ENCODE measurements at regions not wholly inside any gene's neighbourhood (a gene's known extent, or its start where the extent isn't known, plus 50 kb on each side); places are given as distances from the start of the nearest gene placed in this dataset.

DNA sequence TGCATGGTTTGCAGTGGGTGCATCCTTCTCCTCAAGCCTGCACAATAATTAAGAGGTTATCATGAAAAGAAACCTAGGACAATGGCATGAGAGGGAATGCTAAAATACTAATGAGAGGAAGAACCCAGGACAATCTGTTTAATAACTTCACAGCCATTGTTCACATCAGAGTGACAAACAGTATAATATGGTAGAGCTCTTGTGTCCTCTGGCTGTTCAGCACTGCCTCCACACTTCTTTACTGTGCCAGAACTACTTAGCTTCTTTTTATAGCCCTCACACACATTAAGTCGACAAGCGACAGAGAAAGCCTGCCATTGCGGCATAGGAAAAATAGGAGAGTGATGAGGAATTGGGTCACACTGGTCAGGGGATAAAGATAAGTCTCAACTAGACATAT is 65.0 kb upstream of the MEIS2 start:
- DNase-seq = no peak

DNA sequence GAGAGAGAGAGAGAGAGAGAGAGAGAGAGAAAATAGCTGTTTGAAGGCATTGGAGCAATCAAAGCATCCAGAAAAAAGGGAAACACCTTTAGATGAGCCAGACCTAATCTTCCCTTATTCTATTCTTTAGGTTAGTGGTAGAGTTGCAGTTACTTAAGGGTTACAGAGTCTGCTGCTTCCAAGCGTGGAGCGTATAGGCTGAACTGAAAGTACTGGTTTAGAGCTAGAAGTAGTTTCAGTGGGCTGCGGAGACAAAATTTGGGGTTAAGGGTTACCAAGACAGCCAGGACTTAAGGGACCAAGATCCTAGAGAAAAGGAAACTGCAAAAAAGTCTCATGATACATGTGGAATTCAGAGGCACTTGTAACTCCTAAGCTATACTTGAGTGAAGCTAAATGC is 66.1 kb upstream of the MEIS2 start:
- DNase-seq = no peak

DNA sequence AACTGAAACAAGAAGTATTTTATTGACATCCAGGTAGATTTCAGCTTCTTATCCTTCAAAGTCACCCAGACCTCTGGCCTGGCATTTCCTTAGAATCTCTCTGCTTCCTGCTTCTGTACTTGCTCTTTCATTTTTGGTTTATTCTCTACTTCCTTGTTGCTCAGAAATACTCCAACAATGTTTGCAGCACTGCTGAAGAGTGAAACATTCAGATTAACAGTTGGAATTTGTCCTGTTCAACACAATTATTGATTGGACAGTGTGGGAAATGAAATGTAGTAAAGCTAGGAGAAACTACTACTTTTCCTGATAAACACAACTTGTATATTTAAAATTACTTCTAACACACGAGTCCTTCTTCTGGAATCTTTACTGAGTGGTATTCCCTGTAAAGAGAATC is 81.0 kb upstream of the MEIS2 start:
- DNase-seq = no peak

DNA sequence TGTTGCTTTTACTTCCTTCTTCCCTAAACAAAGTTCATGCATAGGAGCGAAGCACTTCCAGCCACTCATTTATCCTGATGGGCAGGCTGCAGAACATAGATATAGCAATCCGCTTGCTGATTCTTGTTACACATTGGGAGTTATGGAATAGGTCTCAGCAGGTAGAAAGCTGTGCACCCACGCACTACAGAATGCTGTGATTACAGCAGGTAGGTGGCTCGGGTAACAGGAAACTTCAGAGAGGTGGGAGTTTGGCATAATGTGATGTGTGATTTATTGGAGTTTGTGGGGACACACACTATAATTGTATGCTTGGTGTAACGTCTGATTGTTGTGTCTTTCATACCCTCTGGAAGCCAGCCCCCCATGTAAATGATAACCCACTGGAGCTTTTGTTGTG is 99.2 kb upstream of the MEIS2 start:
- no peak for DNase-seq

DNA sequence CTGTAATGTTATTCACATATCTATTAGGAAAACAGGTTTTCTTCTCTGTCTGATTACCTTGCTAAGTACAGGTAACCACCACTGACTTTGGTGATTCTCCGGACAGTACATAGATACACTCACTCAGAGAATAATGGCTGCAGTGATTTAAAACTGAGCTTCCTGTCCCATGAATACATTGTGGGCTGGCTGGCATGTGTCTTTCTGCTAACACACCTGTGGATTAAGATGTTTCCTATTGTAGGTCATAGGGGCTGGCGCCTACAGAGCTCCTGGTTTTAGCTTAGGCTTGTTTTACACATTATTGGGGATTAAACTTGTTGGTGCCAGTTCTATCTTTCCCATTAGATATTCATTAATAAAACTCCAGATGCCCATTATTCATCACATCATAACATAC is 102.7 kb upstream of the MEIS2 start:
- DNase-seq = no peak

DNA sequence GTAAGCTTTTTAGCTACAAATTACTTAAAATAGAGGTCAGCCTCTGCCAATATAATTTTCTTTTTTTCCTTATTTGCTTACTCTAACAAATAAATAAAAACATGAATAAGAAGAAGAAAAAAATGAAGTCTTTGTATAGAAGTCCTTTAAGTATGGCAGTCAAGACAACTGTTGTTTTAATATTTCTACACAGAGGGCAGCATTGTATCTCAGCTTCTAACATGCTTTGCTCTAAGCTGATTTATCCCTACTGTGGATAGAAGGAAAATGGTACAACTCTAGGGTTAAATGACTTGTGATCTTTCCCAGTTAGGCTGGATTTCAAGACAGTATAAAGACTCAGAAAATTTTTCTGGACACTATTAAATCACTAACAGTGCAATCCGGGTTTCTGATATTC is 104.3 kb upstream of the MEIS2 start:
- no peak for DNase-seq

DNA sequence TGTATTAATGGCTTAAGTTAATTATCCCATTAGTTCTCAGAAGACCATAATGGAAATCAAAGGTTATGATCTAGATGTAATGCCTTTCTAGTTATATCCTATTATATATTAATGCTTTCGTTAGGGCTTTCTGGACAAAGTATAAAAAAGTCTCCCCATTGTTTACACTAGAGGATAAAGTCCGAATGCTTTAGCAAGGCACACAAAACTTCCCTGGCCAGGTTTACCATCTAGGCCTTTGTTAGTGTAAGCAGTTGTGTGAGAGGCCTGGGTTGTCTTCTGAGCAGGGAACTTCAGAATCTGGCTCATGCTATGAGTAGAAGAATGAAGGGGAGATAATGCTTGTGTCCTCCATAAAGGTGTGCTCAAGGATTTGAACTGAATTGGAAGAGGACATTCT is 106.3 kb upstream of the MEIS2 start:
- DNase-seq = no peak

DNA sequence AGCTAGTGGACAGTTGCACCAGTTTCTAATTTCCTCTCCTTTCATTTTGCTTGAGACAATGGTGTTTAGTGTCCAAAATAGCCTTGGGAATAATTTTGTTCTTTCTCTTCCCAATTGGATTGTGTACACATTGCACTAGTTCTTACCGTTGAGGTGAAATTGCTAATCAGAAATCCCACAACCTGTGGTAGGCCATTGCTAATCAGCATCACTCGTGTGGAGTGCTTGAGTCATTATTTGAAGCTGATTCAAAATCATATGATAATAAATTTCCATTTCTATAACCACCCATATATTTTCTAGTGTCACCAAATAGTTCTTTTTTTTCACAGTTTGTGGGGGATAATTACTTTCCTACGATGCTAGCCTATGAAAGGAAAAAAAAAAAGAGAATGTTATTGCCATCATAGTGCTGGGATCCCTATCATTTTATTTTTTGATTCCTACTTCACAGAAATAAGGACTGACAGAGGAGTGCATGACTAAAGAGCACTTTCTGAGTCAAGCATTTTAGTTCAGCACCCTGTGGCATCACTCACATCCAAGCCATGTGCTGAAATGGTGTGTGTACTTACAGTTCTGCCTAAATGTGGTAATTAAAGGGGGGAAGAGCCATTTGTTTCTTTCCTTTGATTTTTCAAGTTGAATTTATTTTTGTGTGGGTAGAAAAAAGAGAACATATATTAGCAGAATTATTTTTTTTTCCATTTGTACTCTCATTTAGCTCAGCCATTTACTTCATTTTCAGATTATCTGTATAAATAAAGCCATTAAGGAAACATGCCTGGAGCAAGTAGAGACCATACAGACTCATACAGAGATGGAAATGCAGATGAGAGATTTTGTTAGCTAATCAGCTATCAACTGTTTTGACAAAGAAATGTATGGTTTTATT is 108.0 kb upstream of the MEIS2 start:
- no peak for DNase-seq

DNA sequence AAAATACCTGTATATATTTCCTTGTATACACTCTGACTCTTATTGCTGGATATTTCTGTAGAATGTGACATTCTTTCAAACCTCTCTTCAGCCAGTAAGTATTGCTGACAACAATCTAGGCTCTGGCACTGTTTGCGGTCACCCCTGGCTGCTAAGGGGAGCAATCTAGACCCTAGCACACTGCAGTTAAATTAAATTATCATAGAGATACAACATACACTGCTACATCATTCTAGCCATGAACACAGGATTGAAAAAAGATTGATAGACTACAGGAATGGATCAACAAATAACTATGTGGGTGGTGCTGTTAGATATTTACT is 108.7 kb upstream of the MEIS2 start:
- DNase-seq = no peak

DNA sequence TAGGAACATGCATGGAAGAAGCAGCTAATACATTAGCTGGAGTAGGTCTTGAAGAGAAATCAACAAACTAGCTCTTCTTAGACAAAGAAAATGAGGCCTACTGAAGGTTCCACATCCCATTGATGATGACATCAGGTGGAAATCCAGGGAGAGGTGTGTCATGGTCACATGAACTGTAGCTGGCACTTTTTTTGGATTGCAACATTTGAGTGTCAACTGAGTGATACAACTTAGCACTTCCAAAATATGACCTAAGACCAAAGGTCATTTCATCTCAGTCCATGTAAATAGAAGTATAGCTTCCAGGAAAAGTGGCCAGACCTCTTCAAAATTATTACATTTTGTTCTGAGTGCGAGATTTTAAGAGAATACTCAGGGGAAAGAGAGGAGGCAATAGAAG is 117.2 kb upstream of the MEIS2 start:
- DNase-seq = no peak

DNA sequence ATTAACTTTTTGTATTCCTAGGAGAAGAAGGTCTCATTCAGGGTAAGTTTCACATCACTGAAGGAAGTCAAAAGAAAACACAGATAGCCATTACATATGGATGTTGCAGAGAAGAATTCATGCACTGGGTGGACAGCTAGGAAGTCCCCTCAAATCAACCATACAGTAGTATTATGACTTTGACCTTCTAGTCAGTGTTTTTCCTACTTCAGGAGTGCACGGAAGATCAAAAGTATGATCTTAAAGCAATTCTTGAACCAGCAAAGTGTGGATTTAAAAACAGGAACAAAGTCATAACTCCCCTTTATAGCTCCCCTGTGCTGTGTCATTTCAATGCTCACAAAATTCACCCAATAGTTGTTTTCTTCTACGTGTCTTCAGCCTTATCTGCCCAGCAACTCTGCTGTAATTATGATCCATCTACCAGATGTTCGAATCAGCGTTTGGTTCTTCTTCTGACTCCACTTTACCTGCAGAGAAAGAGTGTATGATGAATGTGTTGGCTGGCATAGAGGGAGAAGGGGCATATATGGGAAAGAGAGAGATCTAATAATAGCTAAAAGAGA is 118.1 kb upstream of the MEIS2 start:
- DNase-seq = no peak

DNA sequence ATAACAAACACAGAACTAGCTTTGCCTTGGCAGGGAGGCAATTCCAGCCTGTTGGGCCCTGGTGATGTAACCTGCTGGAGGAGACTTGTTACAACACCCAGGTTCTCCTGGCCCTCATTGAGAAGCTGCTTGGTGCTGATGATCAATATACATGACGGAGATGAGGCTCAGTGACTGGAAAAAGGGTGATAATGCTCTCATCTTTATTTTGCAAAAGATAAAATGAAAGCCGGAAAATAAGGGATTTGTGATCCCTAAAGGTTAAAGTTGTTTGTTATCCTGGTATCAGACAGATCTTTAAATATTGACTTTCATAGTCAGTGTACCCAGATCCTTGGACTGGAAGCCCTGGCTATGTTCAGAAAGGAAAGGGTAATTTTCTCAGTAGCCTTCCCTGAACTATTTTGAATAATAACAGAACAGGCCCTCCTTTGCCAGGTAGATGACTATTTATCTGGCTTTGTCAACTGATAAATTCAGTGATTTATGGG is 118.9 kb upstream of the MEIS2 start:
- no peak for DNase-seq

DNA sequence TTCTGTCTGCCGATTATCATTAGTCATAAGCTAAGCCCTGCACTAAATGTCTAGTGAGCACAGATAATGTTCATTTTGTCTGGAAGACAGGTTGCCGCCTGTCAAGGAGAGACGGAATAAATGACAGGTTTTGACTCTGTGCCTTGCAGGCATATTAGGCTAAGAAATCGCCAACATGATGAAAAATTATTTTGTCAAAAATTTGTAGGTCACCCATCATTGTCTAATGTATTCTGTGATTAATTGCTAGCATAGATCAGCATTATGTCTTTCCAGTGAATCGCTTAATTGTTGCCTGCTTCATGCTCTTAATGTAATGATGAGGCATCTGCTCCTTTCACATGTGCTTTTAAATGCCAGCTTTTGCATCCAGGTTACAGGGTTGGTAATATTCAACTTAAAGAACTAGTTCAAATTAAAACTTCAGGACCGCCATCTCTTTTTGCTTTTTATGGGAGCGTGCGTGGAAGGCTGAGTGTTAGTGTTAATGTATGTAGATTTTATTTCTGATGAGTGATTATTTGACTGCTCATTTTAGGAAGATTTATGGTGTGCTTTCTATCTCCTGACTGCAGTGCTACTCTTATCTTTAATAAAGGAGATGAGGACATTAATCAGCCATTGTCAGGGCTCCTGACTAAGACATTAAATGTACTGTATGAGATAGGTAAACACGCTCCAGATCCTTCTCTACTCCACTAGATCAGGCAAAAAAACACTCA is 120.8 kb upstream of the MEIS2 start:
- DNase-seq = no peak

DNA sequence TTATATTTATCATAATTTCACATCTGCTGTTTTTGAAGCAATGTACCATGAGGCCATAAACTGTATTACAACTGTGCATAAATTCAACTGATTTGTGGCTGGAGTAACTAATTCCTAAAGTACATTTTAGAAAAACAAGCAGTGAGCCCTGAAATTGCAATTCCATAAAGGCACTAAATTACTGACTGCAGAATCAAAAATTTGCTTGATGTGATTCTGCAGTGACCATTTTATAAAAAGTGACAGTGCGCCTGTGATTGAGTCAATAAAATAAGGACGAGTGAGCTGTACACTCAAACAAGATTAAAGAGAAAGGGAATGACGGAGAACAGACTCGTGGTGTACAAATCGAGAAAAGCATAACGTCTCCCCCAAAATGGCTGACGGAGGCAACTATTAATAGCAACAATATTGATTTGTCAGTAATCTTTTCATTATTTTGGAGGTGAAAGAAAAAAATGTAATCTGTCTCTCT is 121.4 kb upstream of the MEIS2 start:
- DNase-seq = no peak

DNA sequence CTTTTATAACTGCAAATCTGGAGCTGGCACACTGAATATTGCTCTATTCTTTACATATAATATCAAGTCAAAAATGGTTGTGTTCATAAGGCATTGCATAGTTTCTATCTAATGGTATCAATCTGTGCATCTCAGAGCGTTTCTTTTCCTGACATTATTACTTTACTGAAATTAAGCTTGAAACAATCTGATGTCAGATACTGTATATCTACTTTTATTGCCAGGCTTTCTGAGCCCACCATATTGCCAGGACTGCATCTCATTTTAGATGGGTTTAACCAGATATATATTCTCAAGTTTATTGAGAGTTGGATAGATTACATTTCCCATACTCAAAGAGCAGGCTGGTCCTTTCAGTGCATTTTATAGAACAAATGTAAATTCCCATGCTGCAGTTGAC is 122.7 kb upstream of the MEIS2 start:
- no peak for DNase-seq

DNA sequence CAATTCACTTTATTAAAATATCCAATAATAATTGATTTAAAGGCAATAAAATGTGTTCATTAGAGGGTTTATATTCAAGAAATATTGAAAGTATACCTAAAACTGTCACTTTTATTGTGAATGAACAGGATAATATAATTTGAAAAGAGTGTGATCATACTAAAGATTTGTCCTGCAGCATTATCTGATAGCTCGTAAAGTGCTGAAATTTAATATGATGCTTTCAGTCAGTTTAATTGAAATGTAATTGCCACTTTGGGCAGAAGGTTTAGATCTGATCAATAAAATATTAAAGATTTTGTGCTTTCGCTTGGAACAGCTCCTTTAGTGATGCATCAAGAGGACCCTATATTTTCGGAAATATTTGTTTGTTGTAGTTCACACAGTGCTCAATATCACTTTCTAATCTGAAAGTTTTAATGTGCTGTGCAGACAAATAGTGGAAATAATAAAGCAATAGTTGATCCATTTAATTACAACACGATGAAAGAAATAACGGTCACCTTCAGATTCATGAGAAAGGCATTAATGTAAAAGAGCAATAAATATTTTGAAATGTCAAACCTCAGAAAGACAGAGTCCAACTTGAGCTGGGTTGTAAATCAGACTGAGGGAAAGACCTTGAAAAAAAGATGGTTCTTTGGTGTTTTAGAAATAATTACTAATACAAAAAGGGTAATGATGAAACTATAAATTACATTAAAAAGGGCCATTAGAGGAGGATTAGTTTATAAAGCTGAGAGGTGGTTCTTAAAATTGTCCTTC is 129.7 kb upstream of the MEIS2 start:
- DNase-seq = no peak

DNA sequence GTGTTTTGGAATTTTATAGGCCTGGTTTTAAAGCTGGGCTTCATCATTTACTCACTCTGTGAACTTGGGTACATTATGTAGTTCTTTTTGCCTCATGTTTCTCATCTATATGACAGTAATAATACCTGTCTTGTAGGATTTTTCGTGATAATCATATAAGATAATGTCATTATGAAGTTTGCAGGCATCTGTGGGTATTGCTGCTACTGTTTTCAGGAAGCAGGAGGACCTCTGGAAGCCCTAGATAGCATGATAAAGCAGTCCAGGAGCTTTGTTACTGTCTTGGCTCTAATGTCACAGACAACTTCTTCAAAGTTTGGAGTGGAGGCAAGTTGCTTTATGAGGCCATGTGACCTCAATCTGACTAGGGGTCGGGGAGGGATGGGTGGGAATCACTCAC is 145.0 kb upstream of the MEIS2 start:
- no peak for DNase-seq

DNA sequence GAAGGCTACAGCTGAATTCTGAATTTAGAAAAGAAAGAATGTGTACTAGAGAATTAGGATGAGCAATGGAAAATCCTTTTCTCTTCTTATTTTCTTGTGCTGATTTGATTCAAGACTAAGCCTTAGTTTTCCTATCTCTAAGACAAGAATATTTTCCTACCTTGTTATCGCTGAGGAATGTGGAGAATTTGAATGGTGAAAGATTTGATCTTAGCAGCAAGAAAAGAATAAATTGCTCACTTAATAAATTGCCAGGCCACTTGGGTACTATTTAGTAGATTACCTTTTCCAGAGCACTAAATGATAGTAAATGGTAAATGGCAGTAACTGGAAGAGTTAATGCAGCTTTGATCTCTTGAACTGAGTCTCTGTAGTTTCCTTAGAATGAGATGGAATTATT is 145.7 kb upstream of the MEIS2 start:
- no peak for DNase-seq

DNA sequence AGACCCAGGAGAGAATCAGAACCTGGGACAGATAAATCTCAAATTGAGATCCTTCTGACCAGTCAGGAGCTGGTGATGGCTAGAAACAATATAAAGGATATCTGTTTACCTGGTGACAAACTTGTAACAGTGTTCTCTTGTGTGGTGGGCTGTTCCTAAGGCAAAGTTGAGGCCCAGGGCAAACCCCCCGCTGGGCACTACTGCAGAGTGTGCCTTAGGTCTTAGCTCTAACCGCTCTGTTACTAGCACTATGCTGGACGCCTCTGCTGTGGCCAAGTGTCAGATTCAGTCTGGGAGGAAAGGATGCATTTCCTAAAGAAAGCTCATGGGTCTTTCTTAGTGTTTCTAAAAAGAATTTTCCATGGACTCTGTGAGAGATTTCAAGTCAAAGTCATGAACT is 146.5 kb upstream of the MEIS2 start:
- no peak for DNase-seq

DNA sequence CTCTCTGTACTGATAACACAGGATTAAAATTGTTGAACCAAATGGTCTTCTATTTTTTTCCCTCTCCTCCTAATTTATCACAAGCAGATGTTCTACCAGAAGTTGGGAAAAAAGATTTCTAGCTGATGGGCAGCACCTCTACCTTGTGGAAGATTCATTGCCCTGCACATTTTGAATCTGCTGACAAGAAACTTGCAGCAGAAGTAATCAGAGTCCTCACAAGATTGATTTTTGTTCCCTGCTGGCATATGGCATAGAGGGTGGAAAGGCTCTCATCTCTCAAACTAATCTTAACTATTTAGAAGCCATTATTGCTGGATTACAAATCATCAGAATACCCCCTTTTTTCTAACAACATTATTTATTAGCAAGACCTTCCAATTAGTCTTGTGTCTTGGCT is 148.9 kb upstream of the MEIS2 start:
- no peak for DNase-seq

DNA sequence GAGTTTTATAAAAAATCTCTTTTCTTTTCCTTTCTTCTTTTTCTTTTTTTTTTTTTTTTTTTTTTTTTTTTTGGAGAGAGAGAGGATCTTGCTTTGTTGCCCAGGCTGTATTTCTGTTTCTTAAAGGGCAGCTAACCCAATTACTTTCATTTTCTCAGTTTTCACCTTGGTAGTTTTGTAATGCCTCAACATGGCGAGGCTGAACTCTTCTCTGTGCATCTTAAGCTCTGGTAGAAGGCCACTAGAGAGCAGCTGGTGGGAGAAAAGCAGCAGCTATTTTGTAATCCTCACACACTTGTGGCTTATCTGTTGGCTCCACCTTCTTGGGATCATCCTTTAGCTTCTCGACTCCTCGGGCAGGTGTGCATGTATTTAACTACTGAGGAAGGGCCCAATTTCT is 152.2 kb upstream of the MEIS2 start:
- no peak for DNase-seq

DNA sequence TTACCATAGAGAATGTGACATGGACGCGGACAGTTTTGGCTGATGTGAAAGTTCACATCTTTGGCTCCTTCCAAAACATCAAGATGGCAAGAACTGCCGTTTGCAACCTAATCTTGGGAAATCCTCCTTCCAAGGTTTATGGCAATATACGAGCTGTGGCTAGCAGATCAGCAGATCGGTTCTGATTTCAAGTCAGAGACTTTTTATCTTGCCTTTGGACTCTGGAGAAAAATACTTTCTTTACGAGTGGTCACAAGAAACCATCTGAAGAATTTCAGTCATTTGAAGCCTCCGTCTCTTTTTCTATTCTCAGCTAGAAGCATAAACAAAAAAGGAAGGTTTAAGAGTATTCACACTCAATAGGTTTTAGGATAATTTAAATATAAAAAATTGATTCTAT is 153.5 kb upstream of the MEIS2 start:
- no peak for DNase-seq

DNA sequence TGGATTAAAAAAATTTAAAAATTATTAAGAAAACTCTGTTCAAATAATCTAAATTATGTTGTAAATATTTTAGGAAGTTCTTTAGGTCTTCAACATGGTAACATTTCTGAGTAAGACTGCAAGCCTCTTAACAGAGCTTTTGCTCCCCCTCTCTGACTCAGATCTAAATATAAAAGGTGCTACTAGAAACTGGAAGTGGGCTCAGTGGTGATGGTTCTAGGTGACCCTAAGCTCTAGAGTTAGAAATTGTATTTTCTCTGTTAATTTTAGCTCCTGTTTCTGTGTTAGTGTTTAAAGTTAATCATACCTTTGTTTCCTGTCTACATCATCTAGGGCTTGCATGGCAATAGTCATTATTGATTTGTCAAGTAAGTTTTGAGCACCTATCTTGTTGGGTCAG is 159.9 kb upstream of the MEIS2 start:
- no peak for DNase-seq
